ENCODE measurements at regions not wholly inside any gene's neighbourhood (a gene's known extent, or its start where the extent isn't known, plus 50 kb on each side); places are given as distances from the start of the nearest gene placed in this dataset.

DNA sequence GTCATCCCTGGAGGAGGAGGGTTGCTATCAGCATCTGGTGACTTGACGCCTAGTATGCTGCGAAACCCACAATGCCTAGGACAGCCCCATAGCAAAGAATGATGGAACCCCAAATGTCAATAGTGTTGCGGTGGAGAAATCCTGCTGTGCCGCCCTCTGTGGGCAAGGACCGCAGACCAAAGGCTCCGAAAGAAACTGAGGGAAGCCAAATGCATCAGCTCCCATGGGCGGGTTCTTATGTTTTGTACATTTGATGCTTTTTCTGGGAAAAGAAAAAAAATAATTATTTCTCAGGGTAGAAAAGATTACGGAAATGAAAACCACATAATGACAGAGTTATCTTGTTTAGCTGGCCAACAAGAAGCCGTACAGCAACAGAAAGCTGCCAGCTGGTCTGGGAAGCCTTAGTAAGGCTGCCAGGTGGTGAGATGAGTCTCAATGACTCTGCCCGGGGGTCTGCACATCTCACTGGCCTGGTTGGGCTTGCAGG lies 95.0 kb upstream of the TBL1X start:
- DNase-seq = no peak
- TF ChIP-seq POLR2A (IDR thresholded peaks at IDR 0.05) = no peak
- TF ChIP-seq POLR2AphosphoS5 (IDR thresholded peaks at IDR 0.05) = no peak
- TF ChIP-seq, protein P1, sequence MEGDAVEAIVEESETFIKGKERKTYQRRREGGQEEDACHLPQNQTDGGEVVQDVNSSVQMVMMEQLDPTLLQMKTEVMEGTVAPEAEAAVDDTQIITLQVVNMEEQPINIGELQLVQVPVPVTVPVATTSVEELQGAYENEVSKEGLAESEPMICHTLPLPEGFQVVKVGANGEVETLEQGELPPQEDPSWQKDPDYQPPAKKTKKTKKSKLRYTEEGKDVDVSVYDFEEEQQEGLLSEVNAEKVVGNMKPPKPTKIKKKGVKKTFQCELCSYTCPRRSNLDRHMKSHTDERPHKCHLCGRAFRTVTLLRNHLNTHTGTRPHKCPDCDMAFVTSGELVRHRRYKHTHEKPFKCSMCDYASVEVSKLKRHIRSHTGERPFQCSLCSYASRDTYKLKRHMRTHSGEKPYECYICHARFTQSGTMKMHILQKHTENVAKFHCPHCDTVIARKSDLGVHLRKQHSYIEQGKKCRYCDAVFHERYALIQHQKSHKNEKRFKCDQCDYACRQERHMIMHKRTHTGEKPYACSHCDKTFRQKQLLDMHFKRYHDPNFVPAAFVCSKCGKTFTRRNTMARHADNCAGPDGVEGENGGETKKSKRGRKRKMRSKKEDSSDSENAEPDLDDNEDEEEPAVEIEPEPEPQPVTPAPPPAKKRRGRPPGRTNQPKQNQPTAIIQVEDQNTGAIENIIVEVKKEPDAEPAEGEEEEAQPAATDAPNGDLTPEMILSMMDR (IDR thresholded peaks at IDR 0.05) = no peak
- TF ChIP-seq EP300 (IDR thresholded peaks at IDR 0.05) = no peak
- Histone ChIP-seq H3K4me1 (no peaks in the 10 kb centered on the region), H3K36me3 (no peaks in the 10 kb centered on the region), H3K9me3 (no peaks in the 10 kb centered on the region), H3K27me3 (no peaks in the 10 kb centered on the region), H3K27ac (no peak overlapping the region), H3K4me3 (no peak overlapping the region)
- WGBS, 2 donors = 75 to 90% methylated on average over 10 of the region's 10 CpGs
- intact Hi-C loops (cut with DNase I) = no loop called here

GRCh38 chrX:9370893-9371292 lies 94.0 kb upstream of the TBL1X start:
- H3K36me3 ChIP-seq = no peaks in the 10 kb centered on the region
- no peak overlapping the region for H3K27ac ChIP-seq
- no peaks in the 10 kb centered on the region for H3K9me3 ChIP-seq
- no peak for DNase-seq
- intact Hi-C loops (cut with DNase I) = no loop called here
- no peaks in the 10 kb centered on the region for H3K27me3 ChIP-seq
- TF ChIP-seq POLR2A (IDR thresholded peaks at IDR 0.05) = no peak
- no peak for TF ChIP-seq EP300 (IDR thresholded peaks at IDR 0.05)
- TF ChIP-seq, protein P1 (IDR thresholded peaks at IDR 0.05) = no peak
- no peak for TF ChIP-seq POLR2AphosphoS5 (IDR thresholded peaks at IDR 0.05)
- no peak overlapping the region for H3K4me3 ChIP-seq
- H3K4me1 ChIP-seq = no peaks in the 10 kb centered on the region
- 81 to 88% methylated on average over 5 of the region's 5 CpGs for WGBS, 2 donors

DNA sequence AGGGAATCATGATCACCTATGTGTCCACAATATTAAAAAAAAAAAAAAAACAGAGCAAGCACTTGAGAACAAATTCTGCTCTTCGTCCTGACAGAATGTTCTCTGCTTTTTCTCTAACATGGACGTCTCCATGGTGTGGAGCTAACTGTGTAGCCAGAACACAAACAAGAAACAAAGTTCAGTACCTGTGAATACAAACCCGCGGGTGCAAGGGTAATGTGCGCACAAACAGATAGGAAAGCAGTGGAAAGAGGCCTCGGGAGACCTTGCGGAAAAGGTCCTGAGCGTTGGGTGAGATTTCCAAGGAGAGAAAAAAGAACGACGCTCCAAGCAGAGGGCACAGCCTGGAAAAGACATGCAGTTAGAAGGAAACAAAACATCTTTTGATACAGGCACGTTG lies 92.0 kb upstream of the TBL1X start:
- H3K4me1 ChIP-seq = no peaks in the 10 kb centered on the region
- TF ChIP-seq, protein P1 (IDR thresholded peaks at IDR 0.05) = no peak
- no peak for DNase-seq
- no peaks in the 10 kb centered on the region for H3K9me3 ChIP-seq
- no peaks in the 10 kb centered on the region for H3K27me3 ChIP-seq
- intact Hi-C loops (cut with DNase I) = no loop called here
- H3K27ac ChIP-seq = no peak overlapping the region
- 88 to 92% methylated on average over 11 of the region's 11 CpGs for WGBS, 2 donors
- H3K4me3 ChIP-seq = no peak overlapping the region
- no peaks in the 10 kb centered on the region for H3K36me3 ChIP-seq

GRCh38 chrX:9373789-9374188 lies 91.1 kb upstream of the TBL1X start:
- no peaks in the 10 kb centered on the region for H3K4me1 ChIP-seq
- TF ChIP-seq, protein P1 (IDR thresholded peaks at IDR 0.05) = no peak
- no peak for TF ChIP-seq EP300 (IDR thresholded peaks at IDR 0.05)
- TF ChIP-seq POLR2A (IDR thresholded peaks at IDR 0.05) = no peak
- no peak for TF ChIP-seq POLR2AphosphoS5 (IDR thresholded peaks at IDR 0.05)
- no peak overlapping the region for H3K27ac ChIP-seq
- no peak for DNase-seq
- WGBS, 2 donors = 16 to 73% methylated on average over 7 of the region's 7 CpGs
- intact Hi-C loops (cut with DNase I) = no loop called here
- H3K9me3 ChIP-seq = no peaks in the 10 kb centered on the region
- no peak overlapping the region for H3K4me3 ChIP-seq
- no peaks in the 10 kb centered on the region for H3K27me3 ChIP-seq
- no peaks in the 10 kb centered on the region for H3K36me3 ChIP-seq

- H3K27me3 ChIP-seq = no peaks in the 10 kb centered on the region
- WGBS, 2 donors = 23 to 71% methylated on average over 6 of the region's 6 CpGs
- TF ChIP-seq POLR2AphosphoS5 (IDR thresholded peaks at IDR 0.05) (no peak), POLR2A (IDR thresholded peaks at IDR 0.05) (no peak), EP300 (IDR thresholded peaks at IDR 0.05) (no peak)
- TF ChIP-seq, protein P1 (IDR thresholded peaks at IDR 0.05) = no peak
- no peak overlapping the region for H3K27ac ChIP-seq
- H3K4me3 ChIP-seq = no peak overlapping the region
- H3K4me1 ChIP-seq = no peaks in the 10 kb centered on the region
- no peaks in the 10 kb centered on the region for H3K36me3 ChIP-seq
- DNase-seq = no peak
- intact Hi-C loops (cut with DNase I) = no loop called here
- no peaks in the 10 kb centered on the region for H3K9me3 ChIP-seq
Observed at GRCh38 chrX:9374555-9374954, 90.3 kb upstream of the TBL1X start.
